Nephron (organoid): ENCODE measurements at regions not wholly inside any gene's neighbourhood (a gene's known extent, or its start where the extent isn't known, plus 50 kb on each side); places are given as distances from the start of the nearest gene placed in this dataset.

Source experiments
- H3K27ac Mint-ChIP-seq, 3 experiments: 2 replicates each; pipeline ENCODE4 v1.8.0; 2020; ENCODE audit warnings: mixed read lengths in 3 of 3, mild to moderate bottlenecking in 2 of 3, moderate library complexity in 1 of 3
- H3K27me3 Mint-ChIP-seq: 2 replicates; pipeline ENCODE4 v1.8.0; 2021; ENCODE audit warnings: low read depth, mild to moderate bottlenecking, moderate library complexity, mixed read lengths
- H3K36me3 Mint-ChIP-seq: 2 replicates; pipeline ENCODE4 v1.8.0; 2020; ENCODE audit warnings: low read depth, mixed read lengths
- H3K4me1 Mint-ChIP-seq: 2 replicates; pipeline ENCODE4 v1.8.0; 2020; ENCODE audit warnings: mixed read lengths
- H3K4me3 Mint-ChIP-seq, 3 experiments: 2 replicates each; pipeline ENCODE4 v1.8.0; 2020; ENCODE audit warnings: mild to moderate bottlenecking in 3 of 3, mixed read lengths in 3 of 3, moderate library complexity in 2 of 3
- H3K9me3 Mint-ChIP-seq: 2 replicates; pipeline ENCODE4 v1.8.0; 2020; ENCODE audit warnings: mixed read lengths
- TF ChIP-seq, protein P1 (sequence below), 3 experiments: fragments of 200-600 bp; sonication (generic); IDR thresholded peaks; one replicate each; pipeline ENCODE4 v1.5.0; 2021; ENCODE audit warnings: antibody characterized with exemption in 3 of 3; ENCODE audit not compliant: unreplicated experiment in 3 of 3

DNA sequence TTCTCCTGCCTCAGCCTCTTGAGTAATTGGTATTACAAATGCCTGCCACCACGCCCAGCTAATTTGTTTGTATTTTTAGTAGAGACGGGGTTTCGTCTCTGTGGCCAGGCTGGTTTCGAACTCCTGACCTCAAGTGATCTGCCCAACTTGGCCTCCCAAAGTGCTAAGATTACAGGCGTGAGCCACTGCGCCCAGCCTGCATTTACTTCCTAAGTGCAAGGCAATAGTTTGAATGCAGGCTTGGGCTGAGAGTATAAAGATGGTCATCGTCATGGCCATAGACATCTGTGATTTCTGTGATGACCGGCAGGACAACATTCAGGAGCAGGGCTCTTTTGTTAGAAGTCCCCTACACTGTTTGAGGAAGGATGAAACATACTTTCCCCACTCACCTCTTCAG, 393.9 kb upstream of the SHH start:
- TF ChIP-seq, protein P1, sequence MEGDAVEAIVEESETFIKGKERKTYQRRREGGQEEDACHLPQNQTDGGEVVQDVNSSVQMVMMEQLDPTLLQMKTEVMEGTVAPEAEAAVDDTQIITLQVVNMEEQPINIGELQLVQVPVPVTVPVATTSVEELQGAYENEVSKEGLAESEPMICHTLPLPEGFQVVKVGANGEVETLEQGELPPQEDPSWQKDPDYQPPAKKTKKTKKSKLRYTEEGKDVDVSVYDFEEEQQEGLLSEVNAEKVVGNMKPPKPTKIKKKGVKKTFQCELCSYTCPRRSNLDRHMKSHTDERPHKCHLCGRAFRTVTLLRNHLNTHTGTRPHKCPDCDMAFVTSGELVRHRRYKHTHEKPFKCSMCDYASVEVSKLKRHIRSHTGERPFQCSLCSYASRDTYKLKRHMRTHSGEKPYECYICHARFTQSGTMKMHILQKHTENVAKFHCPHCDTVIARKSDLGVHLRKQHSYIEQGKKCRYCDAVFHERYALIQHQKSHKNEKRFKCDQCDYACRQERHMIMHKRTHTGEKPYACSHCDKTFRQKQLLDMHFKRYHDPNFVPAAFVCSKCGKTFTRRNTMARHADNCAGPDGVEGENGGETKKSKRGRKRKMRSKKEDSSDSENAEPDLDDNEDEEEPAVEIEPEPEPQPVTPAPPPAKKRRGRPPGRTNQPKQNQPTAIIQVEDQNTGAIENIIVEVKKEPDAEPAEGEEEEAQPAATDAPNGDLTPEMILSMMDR (IDR thresholded peaks at IDR 0.05; ENCODE audit: unreplicated experiment in 3 of 3), result no peak
- Mint-ChIP-seq H3K36me3 (no peaks in the 10 kb centered on the region), H3K27ac (no peak overlapping the region), H3K4me1 (no peaks in the 10 kb centered on the region), H3K4me3 (no peak overlapping the region), H3K27me3 (peaks cover 8% of the 10 kb centered on the region), H3K9me3 (no peaks in the 10 kb centered on the region)

DNA sequence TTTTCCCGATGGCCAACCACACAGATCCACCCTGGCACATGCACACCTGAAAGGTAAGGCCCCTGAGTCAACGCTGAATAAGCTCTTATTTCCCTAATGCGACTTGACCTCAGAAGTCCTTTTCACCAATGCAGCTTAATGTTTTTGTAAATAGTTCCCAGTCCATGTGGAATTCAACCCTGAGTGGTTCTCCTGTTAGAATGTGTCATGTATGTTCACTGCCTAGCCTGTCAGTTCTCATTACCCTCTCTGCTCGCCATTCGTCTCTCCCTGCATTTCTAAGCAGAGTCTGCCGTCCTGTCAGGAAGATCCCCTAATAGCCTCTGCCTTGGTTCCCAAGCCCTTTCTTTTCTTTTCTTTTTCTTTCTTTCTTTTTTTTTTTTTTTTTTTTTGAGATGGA, 392.6 kb upstream of the SHH start:
- H3K9me3 Mint-ChIP-seq, result no peaks in the 10 kb centered on the region
- no peaks in the 10 kb centered on the region for H3K4me1 Mint-ChIP-seq
- H3K4me3 Mint-ChIP-seq, result no peak overlapping the region
- no peak overlapping the region for H3K27ac Mint-ChIP-seq
- no peaks in the 10 kb centered on the region for H3K36me3 Mint-ChIP-seq
- TF ChIP-seq, protein P1 (IDR thresholded peaks at IDR 0.05; ENCODE audit: unreplicated experiment in 3 of 3), result no peak
- H3K27me3 Mint-ChIP-seq, result peaks cover 13% of the 10 kb centered on the region

DNA sequence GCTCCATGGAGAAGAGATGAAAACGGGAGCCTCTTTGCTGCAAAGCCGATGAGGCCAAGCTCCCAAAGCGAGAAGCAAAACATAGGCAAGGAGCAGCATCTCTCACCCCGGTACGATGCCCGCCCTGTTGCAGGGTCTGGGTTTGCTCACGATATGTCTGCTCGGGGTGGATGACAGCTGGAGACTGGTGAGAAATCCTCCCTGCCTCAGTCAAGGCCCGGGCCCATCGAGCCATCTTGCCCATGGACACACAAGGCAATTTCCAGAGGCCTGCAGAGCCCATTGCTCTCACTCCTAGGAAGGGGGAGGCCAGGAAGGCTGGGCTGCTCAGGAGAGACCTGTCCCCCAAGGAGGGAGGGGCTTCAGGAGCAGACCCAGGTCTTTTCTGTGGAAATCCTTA, 391.7 kb upstream of the SHH start:
- Mint-ChIP-seq H3K4me3 (no peak overlapping the region), H3K27me3 (peaks cover 15% of the 10 kb centered on the region), H3K27ac (no peak overlapping the region), H3K9me3 (no peaks in the 10 kb centered on the region), H3K4me1 (no peaks in the 10 kb centered on the region), H3K36me3 (no peaks in the 10 kb centered on the region)
- TF ChIP-seq, protein P1 (IDR thresholded peaks at IDR 0.05; ENCODE audit: unreplicated experiment in 3 of 3), result no peak

DNA sequence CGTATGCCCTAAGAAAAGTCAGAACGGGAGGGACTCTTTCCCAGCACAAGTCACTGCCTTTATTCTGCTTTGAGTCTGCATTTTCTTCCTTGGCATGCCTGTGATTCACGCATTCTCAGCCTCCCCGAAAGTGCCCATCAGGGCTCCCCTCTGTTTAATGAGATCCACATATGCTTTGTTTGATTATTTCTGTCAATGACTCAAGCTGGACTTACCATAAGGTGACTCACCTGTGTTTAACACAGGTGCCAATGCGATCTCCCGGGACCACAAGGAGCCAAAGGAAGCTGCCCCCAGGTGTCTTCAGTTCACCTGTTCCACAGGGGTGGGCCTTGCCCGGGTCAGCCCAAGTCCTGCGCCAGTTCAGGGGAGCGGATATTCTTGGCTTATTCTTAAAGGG, 386.0 kb upstream of the SHH start:
- Mint-ChIP-seq H3K4me3 (no peak overlapping the region), H3K9me3 (no peaks in the 10 kb centered on the region), H3K27ac (no peak overlapping the region)

DNA sequence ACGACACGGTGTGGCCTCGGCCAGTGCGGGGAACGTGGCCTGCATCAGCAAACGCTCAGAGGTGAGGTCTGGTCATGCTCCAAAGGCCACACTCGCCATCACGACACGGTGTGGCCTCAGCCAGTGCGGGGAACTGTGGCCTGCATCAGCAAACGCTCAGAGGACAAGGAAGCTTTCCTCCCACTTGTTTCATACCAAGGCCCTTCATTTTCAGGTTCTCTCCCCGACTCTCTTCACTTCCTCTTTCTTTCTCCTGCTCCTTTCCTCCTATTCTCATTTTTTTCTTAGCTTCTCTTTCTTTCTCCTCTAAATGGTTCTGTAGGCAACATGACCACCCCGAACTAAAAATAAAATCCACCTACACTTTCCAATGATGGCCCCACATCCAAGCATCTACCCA, 384.4 kb upstream of the SHH start:
- TF ChIP-seq, protein P1 (IDR thresholded peaks at IDR 0.05; ENCODE audit: unreplicated experiment in 3 of 3), result no peak
- Mint-ChIP-seq H3K27me3 (peaks cover 14% of the 10 kb centered on the region), H3K36me3 (no peaks in the 10 kb centered on the region), H3K9me3 (no peaks in the 10 kb centered on the region), H3K4me3 (no peak overlapping the region), H3K4me1 (no peaks in the 10 kb centered on the region), H3K27ac (no peak overlapping the region)

More for the DNA sequence above, 386.0 kb upstream of the SHH start:
- no peaks in the 10 kb centered on the region for H3K36me3 Mint-ChIP-seq
- TF ChIP-seq, protein P1 (IDR thresholded peaks at IDR 0.05; ENCODE audit: unreplicated experiment in 3 of 3), result no peak
- H3K27me3 Mint-ChIP-seq, result peaks cover 17% of the 10 kb centered on the region
- no peaks in the 10 kb centered on the region for H3K4me1 Mint-ChIP-seq

DNA sequence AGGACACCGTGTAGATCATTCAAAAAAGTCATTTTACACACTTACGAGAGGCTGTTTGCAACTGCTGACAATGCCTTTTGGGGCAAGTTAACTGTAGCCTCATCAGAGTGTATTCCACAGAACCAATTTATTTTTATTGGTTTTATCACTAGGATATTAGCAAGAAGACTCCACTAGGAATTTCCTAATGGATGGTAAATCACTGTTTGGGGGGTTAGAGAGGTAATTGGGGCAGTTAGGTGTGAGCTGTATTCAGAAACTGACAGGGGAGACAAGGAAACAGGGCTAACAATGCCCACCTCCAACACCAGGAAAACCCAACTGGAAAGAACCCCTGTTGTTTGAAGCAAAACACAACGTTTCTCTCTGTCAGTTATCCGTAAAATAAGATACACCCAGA, 383.0 kb upstream of the SHH start:
- H3K4me3 Mint-ChIP-seq, result no peak overlapping the region
- no peaks in the 10 kb centered on the region for H3K36me3 Mint-ChIP-seq
- TF ChIP-seq, protein P1 (IDR thresholded peaks at IDR 0.05; ENCODE audit: unreplicated experiment in 3 of 3), result no peak
- no peaks in the 10 kb centered on the region for H3K4me1 Mint-ChIP-seq
- H3K9me3 Mint-ChIP-seq, result no peaks in the 10 kb centered on the region
- H3K27ac Mint-ChIP-seq, result no peak overlapping the region
- peaks cover 17% of the 10 kb centered on the region for H3K27me3 Mint-ChIP-seq
